ENCODE measurements at regions not wholly inside any gene's neighbourhood (a gene's known extent, or its start where the extent isn't known, plus 50 kb on each side); places are given as distances from the start of the nearest gene placed in this dataset.

- TF ChIP-seq GATA2 (IDR thresholded peaks at IDR 0.05; ENCODE audit: low read depth, low read length): no peak
- TF ChIP-seq GATA3 (IDR thresholded peaks at IDR 0.05; ENCODE audit: low read depth, low read length): no peak
These were observed 262.7 kb downstream of the CHL1 start for GRCh38 chr3:459311-459670.

Data from SH-SY5Y (cell line).